Breast epithelium (tissue), 4 donors: ENCODE measurements at regions not wholly inside any gene's neighbourhood (a gene's known extent, or its start where the extent isn't known, plus 50 kb on each side); places are given as distances from the start of the nearest gene placed in this dataset.
"Not testable (repeated sequence)": the region's sequence is repeated elsewhere in the genome, so short reads cannot be mapped to it uniquely, and the experiment has no call there.

Experiments used
- DNase-seq, 2 donors: peaks; one replicate each; pipeline ENCODE4 v3.0.0-alpha.2; 2019; ENCODE audit warnings: low spot score in 2 of 2
- H3K27ac ChIP-seq, 2 donors: fragments of 200-600 bp; sonication (generic) in 1 of 2; one replicate each; pipeline ENCODE4 v1.5.1; 2016 to 2019; ENCODE audit warnings: mild to moderate bottlenecking in 1 of 2
- H3K27me3 ChIP-seq, 2 donors: fragments of 200-600 bp; sonication (generic) in 1 of 2; one replicate each; pipeline versions ENCODE4 v1.5.1 to v1.6.0; 2017 to 2019; ENCODE audit warnings: control low read depth in 1 of 2, mild to moderate bottlenecking in 1 of 2
- H3K36me3 ChIP-seq: fragments of 200-600 bp; one replicate; pipeline ENCODE4 v1.5.1; 2019
- H3K4me1 ChIP-seq, 2 donors: fragments of 200-600 bp; sonication (generic); one replicate each; pipeline ENCODE4 v1.5.1; 2016 to 2019; ENCODE audit warnings: control low read depth in 1 of 2
- H3K4me3 ChIP-seq, 3 donors: fragments of 200-600 bp; sonication (generic); 1 replicate in 2 of 3; 2 replicates in 1 of 3; pipeline ENCODE4 v1.5.1; 2016 to 2019; ENCODE audit warnings: mild to moderate bottlenecking in 3 of 3, moderate library complexity in 2 of 3
- H3K9me3 ChIP-seq, 2 donors: fragments of 200-600 bp; sonication (generic) in 1 of 2; one replicate each; pipeline ENCODE4 v1.5.1; 2016 to 2019; ENCODE audit warnings: control low read depth in 1 of 2
- POLR2A ChIP-seq: fragments of 450-650 bp; IDR thresholded peaks from one replicate; pipeline ENCODE4 v1.6.1; 2016; ENCODE audit warnings: antibody characterized with exemption, mild to moderate bottlenecking, moderate library complexity
- POLR2AphosphoS5 ChIP-seq, 3 donors: sonication (generic); formaldehyde crosslinking; IDR thresholded peaks; one replicate each; pipeline ENCODE4 v1.6.1; 2017; ENCODE audit warnings: antibody characterized with exemption in 3 of 3
- intact Hi-C: fragments of 100-400 bp; cut with DNase I; formaldehyde crosslinking; loops from one replicate; pipeline ENCODE4 v1.15.1; 2023; ENCODE audit warnings: low total_unique reads
- TF ChIP-seq, protein P1 (sequence below), 3 donors: fragments of 450-650 bp; IDR thresholded peaks; one replicate each; pipeline ENCODE4 v1.5.1; 2016 to 2017; ENCODE audit warnings: antibody characterized with exemption in 3 of 3, mild to moderate bottlenecking in 3 of 3, moderate library complexity in 3 of 3

DNA sequence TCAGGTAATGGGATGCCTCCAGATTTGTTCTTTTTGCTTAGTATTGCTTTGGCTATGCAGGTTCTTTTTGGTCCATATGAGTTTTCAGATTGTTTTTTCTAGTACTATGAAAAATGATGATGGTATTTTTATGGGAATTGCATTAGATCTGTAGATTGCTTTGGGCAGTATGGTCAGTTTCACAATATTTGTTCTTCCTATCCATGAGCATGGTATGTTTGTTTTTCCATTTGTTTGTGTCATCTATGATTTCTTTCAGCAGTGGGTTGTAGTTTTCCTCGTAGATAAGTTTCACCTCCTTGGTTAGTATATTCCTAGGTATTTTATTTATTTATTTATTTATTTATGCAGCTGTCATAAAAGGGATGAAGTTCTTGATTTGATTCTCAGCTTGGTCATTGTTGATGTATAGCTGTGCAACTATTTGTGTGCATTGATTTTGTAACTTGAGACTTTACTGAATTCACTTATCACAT lies 103.9 kb upstream of the DNAH14 start:
- Histone ChIP-seq H3K27me3 (no peaks in the 10 kb centered on the region), H3K27ac (no peak overlapping the region), H3K4me3 (no peak overlapping the region), H3K4me1 (no peaks in the 10 kb centered on the region), H3K9me3 (peaks cover 10 to 15% of the 10 kb centered on the region in 2 donors), H3K36me3 (no peaks in the 10 kb centered on the region)
- TF ChIP-seq POLR2AphosphoS5 (IDR thresholded peaks at IDR 0.05) = no peak
- TF ChIP-seq, protein P1, sequence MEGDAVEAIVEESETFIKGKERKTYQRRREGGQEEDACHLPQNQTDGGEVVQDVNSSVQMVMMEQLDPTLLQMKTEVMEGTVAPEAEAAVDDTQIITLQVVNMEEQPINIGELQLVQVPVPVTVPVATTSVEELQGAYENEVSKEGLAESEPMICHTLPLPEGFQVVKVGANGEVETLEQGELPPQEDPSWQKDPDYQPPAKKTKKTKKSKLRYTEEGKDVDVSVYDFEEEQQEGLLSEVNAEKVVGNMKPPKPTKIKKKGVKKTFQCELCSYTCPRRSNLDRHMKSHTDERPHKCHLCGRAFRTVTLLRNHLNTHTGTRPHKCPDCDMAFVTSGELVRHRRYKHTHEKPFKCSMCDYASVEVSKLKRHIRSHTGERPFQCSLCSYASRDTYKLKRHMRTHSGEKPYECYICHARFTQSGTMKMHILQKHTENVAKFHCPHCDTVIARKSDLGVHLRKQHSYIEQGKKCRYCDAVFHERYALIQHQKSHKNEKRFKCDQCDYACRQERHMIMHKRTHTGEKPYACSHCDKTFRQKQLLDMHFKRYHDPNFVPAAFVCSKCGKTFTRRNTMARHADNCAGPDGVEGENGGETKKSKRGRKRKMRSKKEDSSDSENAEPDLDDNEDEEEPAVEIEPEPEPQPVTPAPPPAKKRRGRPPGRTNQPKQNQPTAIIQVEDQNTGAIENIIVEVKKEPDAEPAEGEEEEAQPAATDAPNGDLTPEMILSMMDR (IDR thresholded peaks at IDR 0.05) = no peak
- intact Hi-C loops = no loop called here
- DNase-seq = no peak

DNA sequence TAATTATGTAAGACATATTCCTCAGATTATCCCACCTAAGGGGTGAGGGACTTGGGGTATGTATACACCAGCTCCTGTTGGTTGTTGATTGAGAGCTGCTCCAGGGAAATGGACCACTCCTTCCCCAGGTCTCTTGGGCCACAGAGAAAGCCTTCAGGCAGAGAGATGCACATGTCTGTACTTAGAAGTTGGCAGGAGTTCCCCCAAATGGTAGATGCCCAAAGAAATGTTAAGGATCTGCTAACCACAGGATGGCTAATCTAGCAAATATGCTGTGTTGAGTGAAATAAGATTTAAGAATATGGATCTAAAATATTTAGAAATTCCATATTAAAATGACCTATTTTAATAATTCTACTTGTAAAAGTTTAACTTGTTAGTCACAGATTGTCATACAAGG lies 100.8 kb upstream of the DNAH14 start:
- Histone ChIP-seq H3K36me3 (no peaks in the 10 kb centered on the region), H3K27me3 (no peaks in the 10 kb centered on the region), H3K4me1 (no peaks in the 10 kb centered on the region), H3K9me3 (peaks cover 0 to 13% of the 10 kb centered on the region in 2 donors), H3K4me3 (no peak overlapping the region), H3K27ac (no peak overlapping the region)
- TF ChIP-seq POLR2AphosphoS5 (IDR thresholded peaks at IDR 0.05) (no peak), POLR2A (no peak)
- TF ChIP-seq, protein P1 (IDR thresholded peaks at IDR 0.05) = no peak
- no peak for DNase-seq
- intact Hi-C loops = no loop called here

DNA sequence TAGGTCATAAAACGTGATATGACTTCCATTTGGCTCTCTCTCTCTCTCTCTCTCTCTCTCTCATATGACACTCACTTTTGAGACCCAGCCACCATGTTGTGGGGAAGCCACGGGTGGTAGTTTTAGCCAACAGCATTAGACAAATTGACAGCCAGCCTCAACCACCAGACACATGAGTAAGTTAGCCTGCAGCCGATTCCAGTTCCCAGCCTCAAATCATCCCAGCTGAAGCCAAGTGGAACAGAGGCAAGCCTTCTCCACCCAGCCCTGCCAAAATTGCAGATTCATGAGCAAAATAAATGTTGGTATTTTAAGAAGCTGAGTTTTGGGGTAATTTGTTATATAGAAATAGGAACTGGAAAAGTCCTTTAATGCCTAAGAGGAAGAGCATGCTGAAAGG lies 98.0 kb upstream of the DNAH14 start:
- Histone ChIP-seq H3K9me3 (peaks cover 0 to 7% of the 10 kb centered on the region in 2 donors), H3K4me3 (no peak overlapping the region), H3K36me3 (no peaks in the 10 kb centered on the region), H3K27me3 (no peaks in the 10 kb centered on the region), H3K27ac (no peak overlapping the region), H3K4me1 (no peaks in the 10 kb centered on the region)
- DNase-seq = no peak
- TF ChIP-seq, protein P1 (IDR thresholded peaks at IDR 0.05) = no peak
- TF ChIP-seq POLR2AphosphoS5 (IDR thresholded peaks at IDR 0.05) (no peak), POLR2A (no peak)
- intact Hi-C loops = no loop called here

DNA sequence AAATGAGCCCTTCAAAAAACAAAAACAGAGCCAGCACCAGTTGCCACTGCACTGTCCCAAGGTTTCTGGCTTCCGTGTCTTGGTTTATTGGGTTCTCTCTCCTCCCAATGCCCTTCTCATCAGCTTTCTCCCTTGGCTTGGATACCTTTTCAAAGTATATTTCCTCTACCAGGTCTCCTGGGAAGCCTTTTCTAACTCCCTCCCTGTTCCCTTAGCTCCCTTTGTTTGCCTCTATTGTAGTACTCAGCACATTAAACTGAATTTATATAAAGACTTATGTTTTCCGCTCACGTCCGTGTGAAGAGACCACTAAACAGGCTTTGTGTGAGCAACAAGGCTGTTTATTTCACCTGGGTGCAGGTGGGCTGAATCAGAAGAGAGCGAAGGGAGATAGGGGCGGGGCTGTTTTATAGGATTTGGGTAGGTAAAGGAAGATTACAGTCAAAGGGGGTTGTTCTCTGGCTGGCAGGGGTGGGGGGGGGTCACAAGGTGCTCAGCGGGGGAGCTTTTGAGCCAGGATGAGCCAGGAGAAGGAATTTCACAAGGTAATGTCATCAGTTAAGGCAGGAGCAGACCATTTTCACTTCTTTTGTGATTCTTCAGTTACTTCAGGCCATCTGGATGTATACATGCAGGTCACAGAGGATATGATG lies 89.7 kb upstream of the DNAH14 start:
- H3K4me1 ChIP-seq, H3K9me3 ChIP-seq, DNase-seq, H3K36me3 ChIP-seq, H3K27me3 ChIP-seq, H3K27ac ChIP-seq, H3K4me3 ChIP-seq, intact Hi-C loops: not testable (repeated sequence)

DNA sequence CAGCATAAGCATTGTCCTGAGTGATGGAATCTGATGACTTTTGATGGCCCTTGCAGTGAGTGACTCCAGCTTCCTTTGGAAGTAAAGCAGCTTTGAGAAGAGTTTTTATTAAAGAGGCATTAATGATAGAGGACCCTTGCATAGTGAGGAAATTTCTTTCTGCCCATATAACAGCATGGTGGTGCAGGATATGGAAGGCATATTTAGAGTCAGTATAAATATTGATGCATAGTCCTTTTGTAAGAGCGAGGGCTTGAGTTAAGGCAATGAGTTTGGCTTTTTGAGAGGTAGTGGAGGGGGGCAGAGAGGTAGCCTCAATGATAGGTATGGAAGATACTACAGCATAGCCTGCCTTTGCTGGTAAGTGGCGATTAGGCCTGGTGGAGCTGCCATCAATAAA lies 87.7 kb upstream of the DNAH14 start:
- DNase-seq, H3K36me3 ChIP-seq, intact Hi-C loops, H3K27ac ChIP-seq, H3K4me3 ChIP-seq, H3K9me3 ChIP-seq, H3K27me3 ChIP-seq, H3K4me1 ChIP-seq: not testable (repeated sequence)

DNA sequence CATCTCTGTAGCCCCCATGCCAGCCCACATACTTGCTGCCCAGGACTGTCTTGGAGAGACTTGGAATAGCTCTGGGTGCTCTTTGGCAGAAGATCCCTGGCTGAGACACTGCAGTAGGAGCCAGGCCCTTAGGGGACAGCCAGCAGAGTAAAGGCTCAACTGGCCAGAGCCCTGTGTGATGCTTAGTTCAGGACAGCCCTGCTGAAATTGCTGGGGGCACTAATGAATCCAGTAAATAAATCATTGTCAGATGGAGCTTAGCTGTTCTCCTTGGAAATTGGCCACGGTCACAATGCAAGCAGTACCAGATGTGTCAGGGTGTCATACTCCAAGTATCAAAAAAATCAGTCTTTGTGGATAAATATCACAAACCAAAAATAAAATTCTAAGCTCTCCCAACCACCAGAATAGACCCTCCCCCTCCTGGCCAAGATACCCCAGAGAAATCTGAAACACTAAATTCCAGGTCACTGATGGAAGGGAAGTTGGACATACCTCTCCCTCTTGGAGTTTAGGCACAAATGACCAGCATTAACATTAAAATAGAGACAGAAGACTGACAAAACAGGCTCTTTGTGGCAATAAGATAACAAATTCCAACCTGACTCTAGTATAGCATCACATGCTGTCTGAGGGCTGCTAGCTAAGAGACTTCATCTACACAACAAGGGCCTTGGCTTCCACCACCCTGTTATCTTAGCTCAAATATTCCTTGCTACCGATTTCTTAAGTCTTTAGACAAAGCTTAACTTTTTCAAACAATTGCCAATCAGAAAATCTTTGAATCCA lies 83.2 kb upstream of the DNAH14 start:
- Histone ChIP-seq H3K4me3 (no peak overlapping the region), H3K4me1 (no peaks in the 10 kb centered on the region), H3K27ac (no peak overlapping the region), H3K36me3 (no peaks in the 10 kb centered on the region), H3K9me3 (peaks cover 0 to 8% of the 10 kb centered on the region in 2 donors), H3K27me3 (no peaks in the 10 kb centered on the region)
- DNase-seq = no peak
- TF ChIP-seq POLR2AphosphoS5 (IDR thresholded peaks at IDR 0.05) = no peak
- TF ChIP-seq, protein P1 (IDR thresholded peaks at IDR 0.05) = no peak
- TF ChIP-seq POLR2A = no peak
- intact Hi-C loops = no loop called here
